CD4-positive, alpha-beta T cell (primary cell): ENCODE measurements at regions not wholly inside any gene's neighbourhood (a gene's known extent, or its start where the extent isn't known, plus 50 kb on each side); places are given as distances from the start of the nearest gene placed in this dataset.

ENCODE experiments used
- ATAC-seq: fragments of 200-7000 bp; cut with Tn5 transposase; one replicate; pipeline ENCODE4 v1.10.0; 2022; ENCODE audit warnings: mild to moderate bottlenecking; ENCODE audit not compliant: poor library complexity
- CTCF ChIA-PET: fragments of 350-600 bp; sonication (Branson Sonifier 250); formaldehyde crosslinking; loops from one replicate; lab custom pipeline; 2021; ENCODE audit warnings: antibody characterized with exemption, inconsistent platforms; lab: Charles Lee
- POLR2A ChIA-PET: fragments of 350-600 bp; sonication (Branson Sonifier 250); formaldehyde crosslinking; loops from one replicate; lab custom pipeline; 2021; ENCODE audit warnings: antibody characterized with exemption, inconsistent platforms; lab: Charles Lee
- DNase-seq, 14 experiments: peaks; one replicate each; pipeline ENCODE4 v3.0.0-alpha.2; 2013 to 2020; ENCODE audit warnings: mixed read lengths in 2 of 14
- H3K27ac ChIP-seq, 2 donors: one replicate each; pipeline versions ENCODE4 v1.5.1 to v1.7.0; 2013; ENCODE audit warnings: low read length in 2 of 2, low read depth in 1 of 2, mild to moderate bottlenecking in 1 of 2
- H3K27me3 ChIP-seq, 2 experiments: 1 replicate in 1 of 2; 2 replicates in 1 of 2; pipeline versions ENCODE4 v1.6.1 to v1.7.0; 2013; ENCODE audit warnings: low read length in 2 of 2, control low read depth in 1 of 2, mild to moderate bottlenecking in 1 of 2, moderate library complexity in 1 of 2; ENCODE audit not compliant: insufficient read depth in 2 of 2, control insufficient read depth in 1 of 2
- H3K36me3 ChIP-seq: one replicate; pipeline ENCODE4 v1.6.1; 2013; ENCODE audit warnings: low read length, control low read depth; ENCODE audit not compliant: insufficient read depth
- H3K4me1 ChIP-seq: one replicate; pipeline ENCODE4 v1.6.1; 2013; ENCODE audit warnings: low read length, control low read depth; ENCODE audit not compliant: insufficient read depth
- H3K4me3 ChIP-seq: one replicate; pipeline ENCODE4 v1.5.1; 2013; ENCODE audit warnings: mild to moderate bottlenecking, low read length, moderate library complexity
- H3K9me3 ChIP-seq, 2 experiments: 1 replicate in 1 of 2; 2 replicates in 1 of 2; pipeline versions ENCODE4 v1.6.1 to v1.7.0; 2013; ENCODE audit warnings: low read length in 2 of 2, mild to moderate bottlenecking in 2 of 2, control low read depth in 1 of 2, moderate library complexity in 1 of 2; ENCODE audit not compliant: control insufficient read depth in 1 of 2, insufficient read depth in 1 of 2
- H3K27ac Mint-ChIP-seq: one replicate; pipeline ENCODE4 v1.8.0; 2020; ENCODE audit warnings: mixed read lengths
- H3K27me3 Mint-ChIP-seq: one replicate; pipeline ENCODE4 v1.8.0; 2021; ENCODE audit warnings: mixed read lengths
- H3K36me3 Mint-ChIP-seq: one replicate; pipeline ENCODE4 v1.8.0; 2021; ENCODE audit warnings: low read depth, mixed read lengths
- H3K4me1 Mint-ChIP-seq: one replicate; pipeline ENCODE4 v1.8.0; 2021; ENCODE audit warnings: low read depth, mixed read lengths
- H3K4me3 Mint-ChIP-seq: one replicate; pipeline ENCODE4 v1.8.0; 2020; ENCODE audit warnings: mild to moderate bottlenecking, mixed read lengths
- H3K9me3 Mint-ChIP-seq: one replicate; pipeline ENCODE4 v1.8.0; 2020; ENCODE audit warnings: mixed read lengths
- CTCF ChIP-seq: fragments of 200-600 bp; IDR thresholded peaks from one replicate; pipeline ENCODE4 v1.8.0; 2022; ENCODE audit warnings: antibody characterized with exemption, mild to moderate bottlenecking
- intact Hi-C, 2 experiments: fragments of 100-400 bp; cut with DNase I in 1 of 2; cut with micrococcal nuclease in 1 of 2; formaldehyde crosslinking; loops; one replicate each; pipeline versions ENCODE4 v1.15.1 to v1.9.0; 2023 to 2025; cut with DNase I, micrococcal nuclease

- no peak overlapping the region for H3K4me3 ChIP-seq
- no peaks in the 10 kb centered on the region for H3K9me3 Mint-ChIP-seq
- POLR2A ChIA-PET = no interaction called here
- no peak for TF ChIP-seq CTCF
- no peaks in the 10 kb centered on the region for H3K9me3 ChIP-seq
- H3K27me3 ChIP-seq = no peaks in the 10 kb centered on the region
- no peak overlapping the region for H3K4me3 Mint-ChIP-seq
- H3K27ac ChIP-seq = no peak overlapping the region
- no peaks in the 10 kb centered on the region for H3K36me3 ChIP-seq
- no peak overlapping the region for H3K27ac Mint-ChIP-seq
- H3K36me3 Mint-ChIP-seq = no peaks in the 10 kb centered on the region
- no peak for ATAC-seq
- H3K4me1 Mint-ChIP-seq = no peaks in the 10 kb centered on the region
- no peak for DNase-seq
- H3K4me1 ChIP-seq = no peaks in the 10 kb centered on the region
- intact Hi-C loops = no loop called here
- peaks cover 6% of the 10 kb centered on the region for H3K27me3 Mint-ChIP-seq
- CTCF ChIA-PET = no interaction called here
Measured at GRCh38 chr7:60706-61105, 131.7 kb upstream of the FAM20C start.

- no peak overlapping the region for H3K27ac Mint-ChIP-seq
- H3K36me3 Mint-ChIP-seq = no peaks in the 10 kb centered on the region
- no peak for ATAC-seq
- DNase-seq = no peak
- intact Hi-C loops = no loop called here
- Histone ChIP-seq H3K27ac (no peak overlapping the region), H3K36me3 (no peaks in the 10 kb centered on the region), H3K4me3 (no peak overlapping the region), H3K9me3 (no peaks in the 10 kb centered on the region), H3K27me3 (no peaks in the 10 kb centered on the region), H3K4me1 (no peaks in the 10 kb centered on the region)
- no peaks in the 10 kb centered on the region for H3K4me1 Mint-ChIP-seq
- TF ChIP-seq CTCF = no peak
- no peak overlapping the region for H3K4me3 Mint-ChIP-seq
- ChIA-PET CTCF (no interaction called here), POLR2A (no interaction called here)
- H3K9me3 Mint-ChIP-seq = no peaks in the 10 kb centered on the region
- H3K27me3 Mint-ChIP-seq = peaks cover 2% of the 10 kb centered on the region
Measured at GRCh38 chr7:61111-61510, 131.3 kb upstream of the FAM20C start.

GRCh38 chr7:61576-62360 lies 130.6 kb upstream of the FAM20C start:
- no peak for TF ChIP-seq CTCF
- H3K9me3 ChIP-seq = no peaks in the 10 kb centered on the region
- no peaks in the 10 kb centered on the region for H3K4me1 ChIP-seq
- no peaks in the 10 kb centered on the region for H3K36me3 Mint-ChIP-seq
- ATAC-seq (no peak), DNase-seq (no peak)
- H3K27me3 ChIP-seq = no peaks in the 10 kb centered on the region
- H3K27ac Mint-ChIP-seq = no peak overlapping the region
- H3K4me1 Mint-ChIP-seq = no peaks in the 10 kb centered on the region
- intact Hi-C loops = no loop called here
- ChIA-PET CTCF (no interaction called here), POLR2A (no interaction called here)
- H3K9me3 Mint-ChIP-seq = no peaks in the 10 kb centered on the region
- H3K27ac ChIP-seq = no peak overlapping the region
- H3K4me3 Mint-ChIP-seq = no peak overlapping the region
- no peaks in the 10 kb centered on the region for H3K27me3 Mint-ChIP-seq
- H3K36me3 ChIP-seq = no peaks in the 10 kb centered on the region
- H3K4me3 ChIP-seq = no peak overlapping the region
